Activated CD4-positive, alpha-beta T cell treated with anti-CD3 and anti-CD28 coated beads, Interleukin-2, amount 10 ng/mL, durations not matched to agents 24 days and 14 days (primary cell): ENCODE measurements at regions not wholly inside any gene's neighbourhood (a gene's known extent, or its start where the extent isn't known, plus 50 kb on each side); places are given as distances from the start of the nearest gene placed in this dataset.

Experiments used
- DNase-seq: peaks from one replicate; pipeline ENCODE4 v3.0.0; 2022
- H3K27ac Mint-ChIP-seq: one replicate; pipeline ENCODE4 v1.8.0; 2022; ENCODE audit warnings: mild to moderate bottlenecking, mixed read lengths
- H3K27me3 Mint-ChIP-seq: one replicate; pipeline ENCODE4 v1.8.0; 2022; ENCODE audit warnings: mixed read lengths
- H3K36me3 Mint-ChIP-seq: one replicate; pipeline ENCODE4 v1.8.0; 2022; ENCODE audit warnings: low read depth, mild to moderate bottlenecking, mixed read lengths
- H3K4me1 Mint-ChIP-seq: one replicate; pipeline ENCODE4 v1.8.0; 2021; ENCODE audit warnings: mixed read lengths
- H3K4me3 Mint-ChIP-seq: one replicate; pipeline ENCODE4 v1.8.0; 2022; ENCODE audit warnings: mild to moderate bottlenecking, moderate library complexity, mixed read lengths
- H3K9me3 Mint-ChIP-seq: one replicate; pipeline ENCODE4 v1.8.0; 2021; ENCODE audit warnings: mixed read lengths
- intact Hi-C: fragments of 100-400 bp; cut with micrococcal nuclease; formaldehyde crosslinking; loops from one replicate; pipeline ENCODE4 v1.15.1; 2023

- no peaks in the 10 kb centered on the region for H3K36me3 Mint-ChIP-seq
- no peak overlapping the region for H3K27ac Mint-ChIP-seq
- H3K4me1 Mint-ChIP-seq: no peaks in the 10 kb centered on the region
- intact Hi-C loops: no loop called here
- no peaks in the 10 kb centered on the region for H3K9me3 Mint-ChIP-seq
- peaks cover 17% of the 10 kb centered on the region for H3K27me3 Mint-ChIP-seq
- no peak overlapping the region for H3K4me3 Mint-ChIP-seq
- DNase-seq: no peak
These were observed 134.6 kb upstream of the SPATS2L start for GRCh38 chr2:200171731-200172482.

- H3K36me3 Mint-ChIP-seq: no peaks in the 10 kb centered on the region
- no peaks in the 10 kb centered on the region for H3K4me1 Mint-ChIP-seq
- no peak for DNase-seq
- H3K27ac Mint-ChIP-seq: no peak overlapping the region
- intact Hi-C loops: no loop called here
- H3K9me3 Mint-ChIP-seq: no peaks in the 10 kb centered on the region
- H3K4me3 Mint-ChIP-seq: no peak overlapping the region
- peaks cover 13% of the 10 kb centered on the region for H3K27me3 Mint-ChIP-seq
These were observed 134.0 kb upstream of the SPATS2L start for GRCh38 chr2:200172521-200172920.

- H3K27ac Mint-ChIP-seq: no peak overlapping the region
- intact Hi-C loops: no loop called here
- H3K36me3 Mint-ChIP-seq: no peaks in the 10 kb centered on the region
- no peaks in the 10 kb centered on the region for H3K4me1 Mint-ChIP-seq
- H3K9me3 Mint-ChIP-seq: no peaks in the 10 kb centered on the region
- peaks cover 12% of the 10 kb centered on the region for H3K27me3 Mint-ChIP-seq
- DNase-seq: no peak
- H3K4me3 Mint-ChIP-seq: no peak overlapping the region
These were observed 133.4 kb upstream of the SPATS2L start for GRCh38 chr2:200172944-200173581.

GRCh38 chr2:200173691-200174090 is 132.8 kb upstream of the SPATS2L start:
- intact Hi-C loops: no loop called here
- no peaks in the 10 kb centered on the region for H3K4me1 Mint-ChIP-seq
- no peaks in the 10 kb centered on the region for H3K9me3 Mint-ChIP-seq

GRCh38 chr2:200174433-200175216 is 131.9 kb upstream of the SPATS2L start:
- DNase-seq: no peak
- Mint-ChIP-seq H3K27me3 (peaks cover 7% of the 10 kb centered on the region), H3K4me1 (no peaks in the 10 kb centered on the region)

More at GRCh38 chr2:200173691-200174090, 132.8 kb upstream of the SPATS2L start:
- Mint-ChIP-seq H3K27ac (no peak overlapping the region), H3K36me3 (no peaks in the 10 kb centered on the region), H3K27me3 (peaks cover 7% of the 10 kb centered on the region), H3K4me3 (no peak overlapping the region)
- DNase-seq: no peak

GRCh38 chr2:200177971-200178911 is 128.3 kb upstream of the SPATS2L start:
- DNase-seq: no peak
- Mint-ChIP-seq H3K4me3 (no peak overlapping the region), H3K27me3 (peaks cover 7% of the 10 kb centered on the region), H3K4me1 (no peaks in the 10 kb centered on the region), H3K9me3 (no peaks in the 10 kb centered on the region), H3K36me3 (no peaks in the 10 kb centered on the region), H3K27ac (no peak overlapping the region)
- intact Hi-C loops: no loop called here

More at GRCh38 chr2:200174433-200175216, 131.9 kb upstream of the SPATS2L start:
- intact Hi-C loops: no loop called here
- no peaks in the 10 kb centered on the region for H3K9me3 Mint-ChIP-seq
- no peak overlapping the region for H3K4me3 Mint-ChIP-seq
- no peaks in the 10 kb centered on the region for H3K36me3 Mint-ChIP-seq
- no peak overlapping the region for H3K27ac Mint-ChIP-seq

- Mint-ChIP-seq H3K4me3 (no peak overlapping the region), H3K27ac (no peak overlapping the region), H3K9me3 (no peaks in the 10 kb centered on the region), H3K27me3 (peaks cover 9% of the 10 kb centered on the region), H3K4me1 (no peaks in the 10 kb centered on the region), H3K36me3 (no peaks in the 10 kb centered on the region)
- DNase-seq: no peak
- intact Hi-C loops: no loop called here
These were observed 127.3 kb upstream of the SPATS2L start for GRCh38 chr2:200179151-200179550.

GRCh38 chr2:200180943-200181342 is 125.5 kb upstream of the SPATS2L start:
- intact Hi-C loops: no loop called here
- Mint-ChIP-seq H3K4me1 (no peaks in the 10 kb centered on the region), H3K27me3 (peaks cover 17% of the 10 kb centered on the region), H3K36me3 (no peaks in the 10 kb centered on the region), H3K27ac (no peak overlapping the region), H3K9me3 (no peaks in the 10 kb centered on the region), H3K4me3 (no peak overlapping the region)
- no peak for DNase-seq

- no peak overlapping the region for H3K4me3 Mint-ChIP-seq
These were observed 124.7 kb upstream of the SPATS2L start for GRCh38 chr2:200181755-200182154.

GRCh38 chr2:200184748-200185627 is 121.5 kb upstream of the SPATS2L start:
- no peak for DNase-seq
- Mint-ChIP-seq H3K27me3 (peaks cover 26% of the 10 kb centered on the region), H3K36me3 (no peaks in the 10 kb centered on the region), H3K4me3 (no peak overlapping the region), H3K4me1 (no peaks in the 10 kb centered on the region), H3K9me3 (no peaks in the 10 kb centered on the region), H3K27ac (no peak overlapping the region)
- intact Hi-C loops: no loop called here

More at GRCh38 chr2:200181755-200182154, 124.7 kb upstream of the SPATS2L start:
- H3K9me3 Mint-ChIP-seq: no peaks in the 10 kb centered on the region
- no peaks in the 10 kb centered on the region for H3K4me1 Mint-ChIP-seq
- H3K27me3 Mint-ChIP-seq: peaks cover 19% of the 10 kb centered on the region
- no peak for DNase-seq
- intact Hi-C loops: no loop called here
- no peak overlapping the region for H3K27ac Mint-ChIP-seq
- H3K36me3 Mint-ChIP-seq: no peaks in the 10 kb centered on the region

GRCh38 chr2:200185628-200186000 is 120.9 kb upstream of the SPATS2L start:
- no peak overlapping the region for H3K4me3 Mint-ChIP-seq
- intact Hi-C loops: no loop called here
- no peaks in the 10 kb centered on the region for H3K4me1 Mint-ChIP-seq
- no peak overlapping the region for H3K27ac Mint-ChIP-seq
- H3K9me3 Mint-ChIP-seq: no peaks in the 10 kb centered on the region
- no peaks in the 10 kb centered on the region for H3K36me3 Mint-ChIP-seq
- DNase-seq: no peak
- H3K27me3 Mint-ChIP-seq: peaks cover 30% of the 10 kb centered on the region

- H3K4me3 Mint-ChIP-seq: no peak overlapping the region
- peaks cover 30% of the 10 kb centered on the region for H3K27me3 Mint-ChIP-seq
- intact Hi-C loops: no loop called here
- no peak overlapping the region for H3K27ac Mint-ChIP-seq
- H3K4me1 Mint-ChIP-seq: no peaks in the 10 kb centered on the region
- DNase-seq: no peak
- no peaks in the 10 kb centered on the region for H3K36me3 Mint-ChIP-seq
- no peaks in the 10 kb centered on the region for H3K9me3 Mint-ChIP-seq
These were observed 120.5 kb upstream of the SPATS2L start for GRCh38 chr2:200186002-200186401.
